ENCODE measurements at regions not wholly inside any gene's neighbourhood (a gene's known extent, or its start where the extent isn't known, plus 50 kb on each side); places are given as distances from the start of the nearest gene placed in this dataset.
"Not testable (repeated sequence)": the region's sequence is repeated elsewhere in the genome, so short reads cannot be mapped to it uniquely, and the experiment has no call there.

- no peak for ATAC-seq
These were observed 78.0 kb upstream of the SPRY4 start for GRCh38 chr5:142402752-142403318.

- ATAC-seq, result no peak
These were observed 75.6 kb upstream of the SPRY4 start for GRCh38 chr5:142400415-142400814.

- ATAC-seq, result peak; percentile 74
These were observed 75.1 kb upstream of the SPRY4 start for GRCh38 chr5:142399891-142400290.

GRCh38 chr5:142398730-142399055 is 73.9 kb upstream of the SPRY4 start:
- no peak for ATAC-seq

- not testable (repeated sequence) for ATAC-seq
These were observed 73.3 kb upstream of the SPRY4 start for GRCh38 chr5:142398011-142398729.

- ATAC-seq, result no peak
These were observed 72.4 kb upstream of the SPRY4 start for GRCh38 chr5:142397178-142397577.

GRCh38 chr5:142396436-142397038 is 71.7 kb upstream of the SPRY4 start:
- no peak for ATAC-seq

GRCh38 chr5:142395334-142395733 is 70.5 kb upstream of the SPRY4 start:
- no peak for ATAC-seq

- ATAC-seq, result no peak
These were observed 66.4 kb upstream of the SPRY4 start for GRCh38 chr5:142391058-142391845.

GRCh38 chr5:142390334-142390733 is 65.5 kb upstream of the SPRY4 start:
- no peak for ATAC-seq

GRCh38 chr5:142388696-142389095 is 63.9 kb upstream of the SPRY4 start:
- ATAC-seq, result peak; percentile 68

- no peak for ATAC-seq
These were observed 62.3 kb upstream of the SPRY4 start for GRCh38 chr5:142387024-142387682.

- ATAC-seq, result no peak
These were observed 61.6 kb upstream of the SPRY4 start for GRCh38 chr5:142386137-142387023.

- ATAC-seq, result no peak
These were observed 60.4 kb upstream of the SPRY4 start for GRCh38 chr5:142385194-142385593.

GRCh38 chr5:142384014-142384413 is 59.2 kb upstream of the SPRY4 start:
- ATAC-seq, result peak; percentile 61

GRCh38 chr5:142382186-142382585 is 57.4 kb upstream of the SPRY4 start:
- ATAC-seq, result no peak

GRCh38 chr5:142378737-142379634 is 54.2 kb upstream of the SPRY4 start:
- no peak for ATAC-seq

- ATAC-seq, result no peak
These were observed 51.2 kb upstream of the SPRY4 start for GRCh38 chr5:142375944-142376411.

Data from esophagus mucosa (tissue), 1 donor.